Midbrain (tissue), 1 donor: ENCODE measurements at regions not wholly inside any gene's neighbourhood (a gene's known extent, or its start where the extent isn't known, plus 50 kb on each side); places are given as distances from the start of the nearest gene placed in this dataset.
A peak's percentile ranks its signal among the peaks of the same experiment; 100 is the strongest.
"Not testable (repeated sequence)": the region's sequence is repeated elsewhere in the genome, so short reads cannot be mapped to it uniquely, and the experiment has no call there.

Experiments
- DNase-seq: peaks from one replicate; lab custom pipeline; 2025; lab: John Stamatoyannopoulos, UW

GRCh38 chr2:84052043-84052442, 407.0 kb downstream of the SUCLG1 start:
- DNase-seq = no peak

- no peak for DNase-seq
These were observed 410.1 kb downstream of the SUCLG1 start for GRCh38 chr2:84048964-84049363.

DNA sequence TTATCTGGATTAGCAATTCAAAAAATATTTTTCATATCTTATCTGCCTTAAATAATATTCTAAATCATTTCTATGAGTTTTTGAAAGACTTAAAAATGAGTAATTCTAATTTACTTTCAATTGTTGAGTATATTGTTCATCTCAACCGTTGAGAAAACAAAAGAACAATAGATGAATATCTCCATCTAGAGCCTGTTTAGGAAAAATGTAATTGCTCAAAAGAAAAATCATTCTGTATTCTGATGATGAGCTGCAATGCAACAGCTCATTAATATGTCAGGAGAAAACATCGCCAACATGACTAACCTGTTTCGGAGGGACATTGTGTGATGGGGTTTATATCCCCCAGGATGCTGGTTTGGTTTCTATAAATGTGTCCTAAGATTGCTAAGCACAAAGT, 417.6 kb downstream of the SUCLG1 start:
- no peak for DNase-seq

GRCh38 chr2:84040281-84040680, 418.8 kb downstream of the SUCLG1 start:
- DNase-seq = no peak

GRCh38 chr2:84038866-84039265, 420.2 kb downstream of the SUCLG1 start:
- DNase-seq = no peak

GRCh38 chr2:84033347-84033974, 425.6 kb downstream of the SUCLG1 start:
- DNase-seq = no peak

DNA sequence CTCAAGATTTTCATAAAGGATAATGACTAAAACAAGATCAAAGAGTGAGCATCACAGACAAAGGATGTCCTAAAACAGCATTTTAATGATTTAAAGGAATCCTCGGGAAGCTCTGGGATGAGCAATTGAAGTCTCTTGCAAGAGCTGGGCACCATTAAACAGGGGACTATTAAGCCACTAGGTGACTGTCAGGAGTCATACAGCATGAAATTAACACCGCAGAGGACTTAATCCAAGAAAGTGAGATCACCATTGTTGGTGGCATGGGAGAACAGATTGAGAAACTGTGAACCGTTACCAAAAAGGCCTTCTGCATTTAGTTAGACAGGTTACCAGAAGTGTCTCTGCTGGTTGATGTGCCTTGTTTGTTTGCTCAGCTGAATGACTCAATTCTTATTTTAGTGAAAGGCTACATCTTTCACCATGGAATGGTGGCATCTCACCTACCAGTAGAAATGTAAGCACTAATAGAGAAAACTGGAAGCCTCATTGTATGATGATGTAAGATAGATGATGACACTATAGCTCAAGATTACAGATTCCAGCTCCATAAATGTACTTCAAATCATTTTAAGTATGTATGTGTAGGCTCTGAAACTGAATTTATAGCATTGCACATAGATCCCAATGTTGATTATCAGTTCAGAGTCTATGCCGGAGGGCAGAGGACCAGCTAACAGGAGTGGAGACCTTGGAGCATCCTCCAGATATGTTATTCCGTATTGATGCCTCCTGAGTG, 427.6 kb downstream of the SUCLG1 start:
- DNase-seq = no peak

DNA sequence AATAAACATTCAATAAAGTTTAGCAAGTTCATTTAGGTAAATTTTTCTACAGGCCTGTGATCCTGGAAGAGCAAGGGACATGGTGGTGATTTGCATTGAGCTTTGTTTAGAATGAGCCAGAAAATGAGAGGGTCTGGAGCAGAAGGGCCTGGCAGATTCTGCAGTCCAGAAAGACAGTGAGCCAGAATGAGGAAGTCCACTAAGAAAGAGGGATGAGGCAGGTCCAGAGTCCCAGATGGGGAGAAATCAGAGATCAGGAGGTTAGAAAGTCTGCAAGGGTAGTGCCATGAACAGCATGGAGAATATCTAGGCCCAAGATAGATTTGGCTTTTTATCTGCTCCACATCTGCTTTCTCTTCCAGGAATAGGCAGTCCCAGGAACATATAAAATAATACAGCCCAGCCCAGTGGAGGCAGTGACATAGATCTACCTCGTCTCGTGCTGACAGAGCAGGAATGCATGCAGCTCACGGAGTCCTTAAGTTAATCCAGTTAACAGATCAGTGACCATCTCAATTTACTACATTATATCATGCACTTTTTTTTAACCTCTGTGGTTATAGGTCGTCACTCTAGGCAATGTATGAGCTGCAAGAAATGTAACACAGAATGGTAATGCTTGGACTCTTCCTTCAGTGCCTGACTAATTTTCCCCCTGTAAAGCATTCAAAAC, 429.0 kb downstream of the SUCLG1 start:
- DNase-seq = no peak

DNA sequence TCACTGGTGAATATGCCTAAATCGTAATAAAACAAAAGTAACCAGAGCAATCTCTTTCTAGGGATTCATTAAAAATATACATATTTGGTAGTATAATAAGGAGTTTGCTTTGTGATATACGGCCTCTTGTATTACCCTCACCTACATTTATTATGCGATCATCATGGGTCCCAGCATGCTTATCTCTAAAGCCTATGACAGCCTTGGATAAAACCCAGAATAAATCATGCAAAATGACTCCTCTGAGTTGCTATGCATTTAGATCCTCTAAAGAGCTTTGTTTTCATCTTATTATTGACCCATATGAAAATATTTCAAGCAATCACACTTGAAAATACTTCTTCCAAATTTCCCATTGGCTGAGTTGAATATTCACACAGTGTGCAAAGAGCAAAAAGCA, 432.3 kb downstream of the SUCLG1 start:
- DNase-seq = no peak

DNA sequence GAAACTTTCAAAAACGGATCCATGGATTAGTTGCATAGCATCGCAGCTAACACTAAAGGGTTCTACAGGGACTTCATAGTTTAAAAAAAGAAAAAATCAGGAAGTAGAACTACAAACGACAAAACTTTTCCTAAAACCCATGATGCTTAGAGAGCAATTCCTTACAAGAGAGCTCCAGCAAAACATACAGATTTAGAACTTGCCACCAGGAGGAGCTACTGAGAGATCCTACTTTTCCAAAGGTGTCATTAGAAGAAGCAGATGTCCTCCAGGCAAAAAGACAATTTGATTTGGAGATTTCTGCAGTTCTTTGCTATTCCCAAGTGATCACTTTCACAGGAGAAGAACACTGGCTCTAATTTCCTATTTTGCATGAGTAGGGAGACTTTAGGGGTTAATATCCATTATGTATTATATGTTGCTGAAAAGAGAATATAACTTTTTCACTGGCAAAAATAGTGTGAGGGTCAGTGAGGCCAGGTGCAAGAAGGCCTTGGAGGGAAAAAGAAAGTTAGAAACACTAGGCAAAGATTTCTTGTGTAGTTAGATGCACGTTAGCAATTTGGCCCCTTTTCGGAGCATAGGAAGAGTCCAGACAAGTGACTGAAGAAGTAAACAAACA, 436.2 kb downstream of the SUCLG1 start:
- peak; percentile 51 for DNase-seq

GRCh38 chr2:84017010-84017409, 442.1 kb downstream of the SUCLG1 start:
- no peak for DNase-seq

- no peak for DNase-seq
These were observed 442.9 kb downstream of the SUCLG1 start for GRCh38 chr2:84016183-84016582.

- no peak for DNase-seq
These were observed 461.2 kb downstream of the SUCLG1 start for GRCh38 chr2:83997889-83998288.

DNA sequence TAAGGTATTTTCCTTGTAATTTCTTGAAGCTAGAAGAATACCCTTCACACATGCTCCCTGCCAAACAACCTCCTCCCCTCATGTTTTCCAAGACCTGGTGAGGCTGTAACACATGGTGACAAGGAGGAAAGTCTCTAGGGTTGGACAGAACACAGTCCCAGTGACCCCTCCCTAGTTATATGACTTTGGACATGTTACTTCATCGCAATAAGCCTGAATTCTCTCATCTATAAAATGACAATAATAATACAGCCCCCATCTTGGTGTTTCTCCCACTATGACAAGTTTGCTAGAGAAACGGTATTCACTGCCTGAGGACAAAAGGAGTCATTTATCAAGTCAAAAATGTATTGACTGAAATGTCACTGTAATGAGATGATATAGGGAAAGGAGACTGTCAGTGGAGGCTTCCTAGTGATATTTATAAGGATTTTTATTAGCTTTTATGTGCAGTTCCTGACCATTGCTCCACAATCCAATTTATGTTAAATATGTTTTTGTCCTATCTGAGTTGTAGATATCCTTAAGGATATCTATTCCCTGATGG, 464.4 kb downstream of the SUCLG1 start:
- no peak for DNase-seq

DNA sequence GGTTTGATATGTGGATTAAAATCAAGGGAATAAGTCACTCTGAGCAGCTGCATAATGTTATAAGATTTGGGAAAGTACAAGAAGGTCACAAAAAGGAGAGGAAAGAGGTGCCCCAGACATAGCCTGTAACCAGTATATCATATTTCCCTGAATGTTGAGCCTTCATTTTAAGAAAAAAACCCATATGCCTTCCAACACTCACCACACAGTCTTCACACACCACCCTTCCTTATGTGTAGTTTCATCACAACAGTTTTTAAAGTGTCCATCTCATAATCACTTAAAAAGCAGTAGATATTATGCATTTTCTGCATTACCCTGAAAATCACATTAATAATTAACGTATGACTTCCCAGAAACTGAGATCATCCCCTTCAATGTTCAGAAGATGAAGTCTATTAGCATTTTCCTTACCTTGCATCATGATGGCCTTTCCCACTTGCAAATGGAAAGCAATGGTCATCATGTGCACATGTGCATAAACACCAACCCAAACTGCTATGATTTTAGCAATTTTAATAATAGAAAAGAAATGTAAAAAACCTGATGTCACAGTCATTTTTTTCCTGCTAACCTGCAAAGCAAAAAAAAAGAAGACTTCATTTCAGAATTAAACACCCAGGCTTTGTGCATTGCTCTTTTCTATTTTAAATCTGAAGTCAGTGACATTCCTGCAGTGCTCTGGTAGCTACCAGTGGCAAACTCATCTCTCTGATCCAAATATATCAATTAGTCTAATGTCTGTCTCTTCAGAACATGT, 465.0 kb downstream of the SUCLG1 start:
- DNase-seq = no peak

DNA sequence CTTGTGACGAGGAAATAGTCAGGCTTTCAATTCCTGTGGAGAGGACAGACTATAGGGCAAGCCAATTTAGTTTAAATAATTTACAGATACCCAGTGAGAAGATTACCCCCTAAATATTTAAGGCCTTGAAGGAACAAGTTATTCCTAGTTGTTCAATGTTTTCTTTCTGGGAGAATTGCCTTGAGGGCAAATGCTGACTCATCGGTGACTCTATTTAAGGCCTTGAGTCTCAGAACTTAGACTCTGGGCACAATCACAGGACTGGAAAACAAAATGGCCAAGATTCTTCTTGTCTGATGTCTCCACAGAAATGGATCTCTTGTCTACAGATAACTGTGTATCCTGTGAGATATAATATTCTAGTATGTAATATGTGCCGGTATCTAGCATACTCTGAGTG, 467.1 kb downstream of the SUCLG1 start:
- DNase-seq = no peak

- DNase-seq = no peak
These were observed 468.4 kb downstream of the SUCLG1 start for GRCh38 chr2:83990636-83991035.

GRCh38 chr2:83976628-83977027, 482.5 kb downstream of the SUCLG1 start:
- DNase-seq = not testable (repeated sequence)

- DNase-seq = no peak
These were observed 487.0 kb downstream of the SUCLG1 start for GRCh38 chr2:83972128-83972527.

- no peak for DNase-seq
These were observed 487.5 kb downstream of the SUCLG1 start for GRCh38 chr2:83971547-83971946.

DNA sequence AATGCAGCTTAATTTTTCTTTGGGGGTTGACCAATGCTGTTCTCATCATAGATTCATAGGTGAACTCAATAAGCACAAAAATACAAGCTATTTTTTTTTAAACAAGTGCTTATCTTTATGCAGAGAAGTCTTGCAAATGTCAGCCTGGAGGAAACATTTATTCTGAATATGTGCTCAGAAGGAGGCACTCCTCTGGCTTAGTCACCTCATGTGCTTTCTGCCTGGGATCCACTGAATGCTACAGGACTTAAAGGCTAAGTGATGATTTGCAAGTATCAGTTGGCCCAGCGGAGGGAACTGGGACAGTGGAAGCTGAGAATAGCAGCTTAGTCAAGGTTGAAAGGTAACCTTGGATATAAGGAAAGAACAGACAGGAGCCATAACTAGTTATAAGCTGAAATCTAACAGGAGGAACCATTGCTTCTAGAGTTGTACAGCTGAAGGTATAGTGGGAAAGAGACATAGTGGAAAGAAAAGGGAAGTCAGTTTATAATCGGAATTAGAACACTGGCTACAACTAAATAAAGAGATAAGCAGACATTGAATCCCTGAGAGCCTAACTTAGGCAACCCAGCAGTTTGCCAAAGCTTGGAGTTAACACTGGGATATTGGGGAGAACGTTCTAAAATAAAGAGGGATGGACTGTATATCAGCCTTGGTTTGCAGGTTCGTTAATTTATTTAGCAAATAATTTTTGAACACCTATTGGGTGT, 488.7 kb downstream of the SUCLG1 start:
- DNase-seq = no peak
